ENCODE measurements at regions not wholly inside any gene's neighbourhood (a gene's known extent, or its start where the extent isn't known, plus 50 kb on each side); places are given as distances from the start of the nearest gene placed in this dataset.
A peak's percentile ranks its signal among the peaks of the same experiment; 100 is the strongest.

DNA sequence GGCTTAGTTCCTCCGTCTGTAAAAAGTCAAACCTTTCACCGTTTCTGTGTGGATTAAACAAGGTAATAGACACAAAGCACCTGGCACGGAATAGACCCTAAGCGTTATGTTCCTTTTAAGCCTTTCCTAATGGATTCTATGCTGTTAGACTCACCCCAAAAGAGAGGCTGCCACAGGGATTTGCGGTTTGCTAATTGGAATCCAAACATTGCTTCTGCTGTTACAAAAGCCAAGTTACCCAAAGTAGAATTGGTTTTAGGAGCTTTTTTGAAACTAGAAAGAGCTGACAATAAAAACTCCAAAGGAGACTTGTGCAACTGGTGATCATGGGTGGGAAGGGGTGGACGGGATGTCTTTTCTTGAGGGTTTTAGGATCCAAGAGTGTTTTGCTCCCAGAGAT is 178.0 kb downstream of the BMP7 start:
- BruUV-seq (replicated peaks), result no TSS peak
- Histone ChIP-seq H3K9me2 (ENCODE audit: insufficient read depth, low read length) (no peaks in the 10 kb centered on the region), H3K79me2 (ENCODE audit: insufficient read depth, low read depth, low read length) (no peaks in the 10 kb centered on the region), H3K4me3 (ENCODE audit: low read depth, low read length, poor library complexity, severe bottlenecking) (no peak overlapping the region), H3K9me3 (ENCODE audit: low read length) (no peaks in the 10 kb centered on the region), H2AFZ (ENCODE audit: low read length) (no peak overlapping the region), H3K4me1 (ENCODE audit: insufficient read depth, low read length, poor library complexity, severe bottlenecking) (no peaks in the 10 kb centered on the region), H3K27ac (ENCODE audit: low read depth, low read length, poor library complexity, severe bottlenecking) (no peak overlapping the region), H3K36me3 (ENCODE audit: insufficient read depth, low read length) (no peaks in the 10 kb centered on the region), H3K4me2 (ENCODE audit: low read length) (no peak overlapping the region), H4K20me1 (ENCODE audit: insufficient read depth, low read length) (no peaks in the 10 kb centered on the region)
- intact Hi-C loops (cut with micrococcal nuclease; ENCODE audit: unreplicated experiment), result loop anchor here (10.0 kb wide), 1 partner anchor 416 kb away; no protein-coding TSS in a partner anchor
- ChIA-PET POLR2A (no interaction called here), CTCF (ENCODE audit: unreplicated experiment) (no interaction called here)
- DNase-seq (ENCODE audit: low spot score), result no peak
- TF ChIP-seq EZH2phosphoT487 (IDR thresholded peaks at IDR 0.05; ENCODE audit: borderline replicate concordance, low read depth, low read length), result no peak
- TF ChIP-seq, protein P1, sequence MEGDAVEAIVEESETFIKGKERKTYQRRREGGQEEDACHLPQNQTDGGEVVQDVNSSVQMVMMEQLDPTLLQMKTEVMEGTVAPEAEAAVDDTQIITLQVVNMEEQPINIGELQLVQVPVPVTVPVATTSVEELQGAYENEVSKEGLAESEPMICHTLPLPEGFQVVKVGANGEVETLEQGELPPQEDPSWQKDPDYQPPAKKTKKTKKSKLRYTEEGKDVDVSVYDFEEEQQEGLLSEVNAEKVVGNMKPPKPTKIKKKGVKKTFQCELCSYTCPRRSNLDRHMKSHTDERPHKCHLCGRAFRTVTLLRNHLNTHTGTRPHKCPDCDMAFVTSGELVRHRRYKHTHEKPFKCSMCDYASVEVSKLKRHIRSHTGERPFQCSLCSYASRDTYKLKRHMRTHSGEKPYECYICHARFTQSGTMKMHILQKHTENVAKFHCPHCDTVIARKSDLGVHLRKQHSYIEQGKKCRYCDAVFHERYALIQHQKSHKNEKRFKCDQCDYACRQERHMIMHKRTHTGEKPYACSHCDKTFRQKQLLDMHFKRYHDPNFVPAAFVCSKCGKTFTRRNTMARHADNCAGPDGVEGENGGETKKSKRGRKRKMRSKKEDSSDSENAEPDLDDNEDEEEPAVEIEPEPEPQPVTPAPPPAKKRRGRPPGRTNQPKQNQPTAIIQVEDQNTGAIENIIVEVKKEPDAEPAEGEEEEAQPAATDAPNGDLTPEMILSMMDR (conservative IDR thresholded peaks at IDR 0.05; ENCODE audit: low read length), result no peak

DNA sequence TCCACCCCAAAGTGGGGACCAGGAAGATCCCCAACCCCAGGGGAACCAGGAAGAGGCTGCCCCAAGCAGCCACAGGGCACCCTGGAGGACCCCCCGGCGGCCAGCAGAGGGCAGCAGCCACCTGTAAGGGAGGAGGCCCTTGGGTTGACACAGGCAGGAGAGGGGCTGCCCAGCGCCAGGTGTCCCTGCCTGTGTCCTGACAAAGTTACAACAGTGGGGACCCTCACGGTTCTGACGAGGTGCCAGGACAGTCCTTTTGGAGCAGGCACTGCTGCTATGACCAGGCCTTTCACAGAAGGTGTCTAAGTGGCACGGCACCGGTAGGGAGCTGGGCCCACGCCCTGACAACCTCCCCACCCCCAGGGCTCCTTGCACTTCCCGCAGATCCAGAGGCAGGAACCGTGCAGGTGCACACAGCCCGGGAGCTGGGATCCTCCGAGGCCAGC is 176.7 kb downstream of the BMP7 start:
- BruUV-seq (replicated peaks), result no TSS peak
- TF ChIP-seq, protein P1 (conservative IDR thresholded peaks at IDR 0.05; ENCODE audit: low read length), result peak; percentile 90
- TF ChIP-seq EZH2phosphoT487 (IDR thresholded peaks at IDR 0.05; ENCODE audit: borderline replicate concordance, low read depth, low read length), result no peak
- Histone ChIP-seq H2AFZ (ENCODE audit: low read length) (no peak overlapping the region), H3K79me2 (ENCODE audit: insufficient read depth, low read depth, low read length) (no peaks in the 10 kb centered on the region), H3K9me2 (ENCODE audit: insufficient read depth, low read length) (no peaks in the 10 kb centered on the region), H3K36me3 (ENCODE audit: insufficient read depth, low read length) (no peaks in the 10 kb centered on the region), H3K4me3 (ENCODE audit: low read depth, low read length, poor library complexity, severe bottlenecking) (no peak overlapping the region), H3K4me2 (ENCODE audit: low read length) (no peak overlapping the region), H3K27ac (ENCODE audit: low read depth, low read length, poor library complexity, severe bottlenecking) (no peak overlapping the region), H3K4me1 (ENCODE audit: insufficient read depth, low read length, poor library complexity, severe bottlenecking) (no peaks in the 10 kb centered on the region), H4K20me1 (ENCODE audit: insufficient read depth, low read length) (no peaks in the 10 kb centered on the region), H3K9me3 (ENCODE audit: low read length) (no peaks in the 10 kb centered on the region)
- intact Hi-C loops (cut with micrococcal nuclease; ENCODE audit: unreplicated experiment), result loop anchor here (1.0 to 10.0 kb wide), 4 partner anchors 155 to 503 kb away; no protein-coding TSS in a partner anchor
- peak; percentile 80 for DNase-seq (ENCODE audit: low spot score)
- ChIA-PET POLR2A (no interaction called here), CTCF (ENCODE audit: unreplicated experiment) (interaction anchor here (0.6 to 0.7 kb wide), 2 partner anchors 85 to 236 kb away, joined by 3 to 4 read pairs; no protein-coding TSS in a partner anchor)

Measured in OCI-LY7 (cell line).